PC-3 (cell line): ENCODE measurements at regions not wholly inside any gene's neighbourhood (a gene's known extent, or its start where the extent isn't known, plus 50 kb on each side); places are given as distances from the start of the nearest gene placed in this dataset.

Experiments used
- CTCF ChIP-seq: fragments of 300-600 bp; sonication (generic); conservative IDR thresholded peaks from 2 replicates; pipeline ENCODE4 v1.5.1; 2017; ENCODE audit warnings: antibody characterized with exemption, low read depth, mild to moderate bottlenecking, low read length
- EZH2 ChIP-seq: fragments of 300-600 bp; sonication (generic); IDR thresholded peaks from one replicate; pipeline ENCODE4 v1.6.1; 2017; ENCODE audit warnings: antibody characterized with exemption, mild to moderate bottlenecking, low read length; ENCODE audit not compliant: unreplicated experiment
- EZH2phosphoT487 ChIP-seq: fragments of 300-600 bp; sonication (generic); IDR thresholded peaks from 2 replicates; pipeline ENCODE4 v1.6.1; 2018; ENCODE audit warnings: mild to moderate bottlenecking, antibody characterized with exemption, low read length, borderline replicate concordance

- TF ChIP-seq CTCF (no peak), EZH2phosphoT487 (no peak), EZH2 (no peak)
These were observed 229.1 kb upstream of the PITX2 start for GRCh38 chr4:110851989-110852388.
